ENCODE measurements at regions not wholly inside any gene's neighbourhood (a gene's known extent, or its start where the extent isn't known, plus 50 kb on each side); places are given as distances from the start of the nearest gene placed in this dataset.

GRCh38 chr5:24407466-24407865 is 237.3 kb downstream of the CDH10 start:
- no peak for TF ChIP-seq CTCF (IDR thresholded peaks at IDR 0.05; ENCODE audit: low read depth, low read length, poor library complexity, severe bottlenecking)
- no peak for TF ChIP-seq EZH2phosphoT487 (IDR thresholded peaks at IDR 0.05; ENCODE audit: borderline replicate concordance, low read length)
